ENCODE measurements at regions not wholly inside any gene's neighbourhood (a gene's known extent, or its start where the extent isn't known, plus 50 kb on each side); places are given as distances from the start of the nearest gene placed in this dataset.
"Not testable (repeated sequence)": the region's sequence is repeated elsewhere in the genome, so short reads cannot be mapped to it uniquely, and the experiment has no call there.

- H3K36me3 ChIP-seq (ENCODE audit: control insufficient read depth in 4 of 4, insufficient read depth in 3 of 4, low read depth in 1 of 4, low read length in 3 of 4); H3K27me3 ChIP-seq (ENCODE audit: control insufficient read depth in 4 of 4, insufficient read depth in 4 of 4, low read length in 3 of 4); H3K4me1 ChIP-seq (ENCODE audit: control insufficient read depth in 4 of 4, insufficient read depth in 4 of 4, low read length in 3 of 4); DNase-seq (ENCODE audit: low spot score); H3K9me3 ChIP-seq (ENCODE audit: control insufficient read depth in 4 of 4, low read length in 3 of 4); H3K9ac ChIP-seq (ENCODE audit: low read depth in 1 of 2, low read length in 2 of 2); H3K27ac ChIP-seq (ENCODE audit: low read depth in 1 of 2, low read length in 2 of 2); H3K4me3 ChIP-seq (ENCODE audit: low read depth in 1 of 3, low read length in 3 of 3): not testable (repeated sequence)
- no CpG with 5 or more reads among the region's 3 CpGs for WGBS
Measured at GRCh38 chr2:95654897-95655296, 63.1 kb downstream of the TRIM43 start.

GRCh38 chr2:95656553-95656952, 64.8 kb downstream of the TRIM43 start:
- not testable (repeated sequence) for DNase-seq (ENCODE audit: low spot score); H3K27me3 ChIP-seq (ENCODE audit: control insufficient read depth in 4 of 4, insufficient read depth in 4 of 4, low read length in 3 of 4); H3K9me3 ChIP-seq (ENCODE audit: control insufficient read depth in 4 of 4, low read length in 3 of 4); H3K4me3 ChIP-seq (ENCODE audit: low read depth in 1 of 3, low read length in 3 of 3); H3K9ac ChIP-seq (ENCODE audit: low read depth in 1 of 2, low read length in 2 of 2); H3K27ac ChIP-seq (ENCODE audit: low read depth in 1 of 2, low read length in 2 of 2); H3K4me1 ChIP-seq (ENCODE audit: control insufficient read depth in 4 of 4, insufficient read depth in 4 of 4, low read length in 3 of 4); H3K36me3 ChIP-seq (ENCODE audit: control insufficient read depth in 4 of 4, insufficient read depth in 3 of 4, low read depth in 1 of 4, low read length in 3 of 4)
- WGBS, result 34% methylated on average over 1 of the region's 1 CpG
- TF ChIP-seq HNF4G (IDR thresholded peaks at IDR 0.05), result peak; percentile 36
- peak; percentile 64 to 69 for TF ChIP-seq HNF4A (conservative IDR thresholded peaks at IDR 0.05)

- H3K9ac ChIP-seq (ENCODE audit: low read depth in 1 of 2, low read length in 2 of 2); H3K4me1 ChIP-seq (ENCODE audit: control insufficient read depth in 4 of 4, insufficient read depth in 4 of 4, low read length in 3 of 4); H3K36me3 ChIP-seq (ENCODE audit: control insufficient read depth in 4 of 4, insufficient read depth in 3 of 4, low read depth in 1 of 4, low read length in 3 of 4); H3K9me3 ChIP-seq (ENCODE audit: control insufficient read depth in 4 of 4, low read length in 3 of 4); H3K27me3 ChIP-seq (ENCODE audit: control insufficient read depth in 4 of 4, insufficient read depth in 4 of 4, low read length in 3 of 4); H3K4me3 ChIP-seq (ENCODE audit: low read depth in 1 of 3, low read length in 3 of 3); H3K27ac ChIP-seq (ENCODE audit: low read depth in 1 of 2, low read length in 2 of 2); DNase-seq (ENCODE audit: low spot score): not testable (repeated sequence)
- 89% methylated on average over 3 of the region's 3 CpGs for WGBS
Measured at GRCh38 chr2:95657937-95658336, 66.1 kb downstream of the TRIM43 start.

- 92% methylated on average over 16 of the region's 16 CpGs for WGBS
- H3K27ac ChIP-seq (ENCODE audit: low read depth in 1 of 2, low read length in 2 of 2); H3K9ac ChIP-seq (ENCODE audit: low read depth in 1 of 2, low read length in 2 of 2): not testable (repeated sequence)
Measured at GRCh38 chr2:95660766-95661562, 69.2 kb downstream of the TRIM43 start.

GRCh38 chr2:95663471-95664441, 72.0 kb downstream of the TRIM43 start:
- H3K27me3 ChIP-seq (ENCODE audit: control insufficient read depth in 4 of 4, insufficient read depth in 4 of 4, low read length in 3 of 4); DNase-seq (ENCODE audit: low spot score); H3K36me3 ChIP-seq (ENCODE audit: control insufficient read depth in 4 of 4, insufficient read depth in 3 of 4, low read depth in 1 of 4, low read length in 3 of 4); H3K27ac ChIP-seq (ENCODE audit: low read depth in 1 of 2, low read length in 2 of 2); H3K9ac ChIP-seq (ENCODE audit: low read depth in 1 of 2, low read length in 2 of 2); H3K4me3 ChIP-seq (ENCODE audit: low read depth in 1 of 3, low read length in 3 of 3); H3K9me3 ChIP-seq (ENCODE audit: control insufficient read depth in 4 of 4, low read length in 3 of 4); H3K4me1 ChIP-seq (ENCODE audit: control insufficient read depth in 4 of 4, insufficient read depth in 4 of 4, low read length in 3 of 4): not testable (repeated sequence)
- 63% methylated on average over 27 of the region's 27 CpGs for WGBS

More at GRCh38 chr2:95660766-95661562, 69.2 kb downstream of the TRIM43 start:
- not testable (repeated sequence) for H3K4me1 ChIP-seq (ENCODE audit: control insufficient read depth in 4 of 4, insufficient read depth in 4 of 4, low read length in 3 of 4); H3K36me3 ChIP-seq (ENCODE audit: control insufficient read depth in 4 of 4, insufficient read depth in 3 of 4, low read depth in 1 of 4, low read length in 3 of 4); DNase-seq (ENCODE audit: low spot score); H3K4me3 ChIP-seq (ENCODE audit: low read depth in 1 of 3, low read length in 3 of 3); H3K27me3 ChIP-seq (ENCODE audit: control insufficient read depth in 4 of 4, insufficient read depth in 4 of 4, low read length in 3 of 4); H3K9me3 ChIP-seq (ENCODE audit: control insufficient read depth in 4 of 4, low read length in 3 of 4)

Data from liver (tissue), 7 donors.